Medulla oblongata (tissue), 1 donor: ENCODE measurements at regions not wholly inside any gene's neighbourhood (a gene's known extent, or its start where the extent isn't known, plus 50 kb on each side); places are given as distances from the start of the nearest gene placed in this dataset.

Experiments
- DNase-seq: peaks from one replicate; pipeline ENCODE4 v3.0.0-alpha.2; 2015; ENCODE audit errors: extremely low spot score

GRCh38 chr1:97986041-97987005 is 65.5 kb upstream of the DPYD start:
- DNase-seq = no peak

DNA sequence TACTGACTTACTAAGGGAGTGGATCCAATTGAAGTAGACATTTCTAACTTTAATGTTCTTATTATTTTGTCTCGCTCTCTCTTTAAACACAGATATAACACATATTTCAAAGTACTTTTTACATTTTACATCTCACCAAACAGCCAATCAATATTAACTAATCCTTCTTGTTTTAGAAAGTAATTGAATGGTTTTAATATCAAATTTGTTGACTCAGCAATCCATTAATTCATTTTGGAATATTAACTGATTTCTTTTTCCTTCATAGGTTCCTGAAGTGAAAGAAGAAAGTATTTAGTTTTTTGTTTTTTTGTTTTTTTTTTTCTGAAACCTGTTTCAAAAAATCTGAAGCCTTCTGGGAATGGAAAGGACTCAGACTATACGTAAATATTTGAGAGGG is 62.3 kb upstream of the DPYD start:
- no peak for DNase-seq

DNA sequence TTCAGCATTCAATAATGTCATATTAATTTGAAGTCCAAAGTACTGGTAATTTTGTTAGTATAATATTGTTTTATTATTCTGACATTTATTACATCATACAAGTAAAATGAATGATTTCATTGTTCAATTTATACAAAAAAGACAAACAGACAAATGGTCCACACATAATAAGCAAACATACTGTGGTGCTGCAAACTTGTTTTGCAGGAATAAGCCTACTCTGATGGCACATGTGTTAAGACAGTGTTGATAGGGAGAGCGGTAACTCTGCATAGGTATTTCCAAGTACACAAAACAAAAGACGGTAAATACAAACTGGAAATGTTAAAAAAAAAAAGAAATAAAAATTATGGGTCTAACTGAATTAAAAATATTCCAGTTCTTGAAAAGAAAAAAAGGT is 59.7 kb upstream of the DPYD start:
- no peak for DNase-seq

DNA sequence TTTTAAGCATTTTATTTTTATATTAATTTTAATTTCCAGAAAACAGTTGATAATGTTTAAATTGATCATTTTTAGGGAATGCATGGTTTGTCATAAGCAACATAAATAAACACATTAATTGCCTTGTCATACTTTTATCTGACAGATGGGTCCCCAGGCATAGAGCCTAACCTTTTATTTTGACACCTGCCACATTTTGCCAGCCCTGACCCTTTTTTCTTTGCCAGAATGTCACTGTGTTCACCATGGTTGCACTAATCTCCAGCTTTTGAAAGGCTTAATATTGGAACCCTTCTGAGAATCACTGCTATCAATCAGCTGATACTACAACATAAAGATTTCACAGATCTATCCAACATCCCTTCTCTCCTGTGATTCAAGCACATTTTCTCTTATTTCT is 56.0 kb upstream of the DPYD start:
- DNase-seq = no peak
